H9 (cell line): ENCODE measurements at regions not wholly inside any gene's neighbourhood (a gene's known extent, or its start where the extent isn't known, plus 50 kb on each side); places are given as distances from the start of the nearest gene placed in this dataset.

ENCODE experiments used
- DNase-seq: peaks from one replicate; pipeline ENCODE4 v3.0.0-alpha.2; 2017
- H2AFZ ChIP-seq: one replicate; pipeline ENCODE4 v1.6.1; 2013; ENCODE audit warnings: mild to moderate bottlenecking, low read length, control low read depth, moderate library complexity
- H2AK5ac ChIP-seq: 2 replicates; pipeline ENCODE4 v1.6.1; 2013; ENCODE audit warnings: low read length, control low read depth, mixed read lengths; ENCODE audit not compliant: insufficient read length
- H2BK120ac ChIP-seq: one replicate; pipeline ENCODE4 v1.6.1; 2013; ENCODE audit warnings: low read depth, mild to moderate bottlenecking, low read length, control low read depth, inconsistent platforms; ENCODE audit not compliant: poor library complexity, severe bottlenecking
- H2BK12ac ChIP-seq: 2 replicates; pipeline ENCODE4 v1.6.1; 2013; ENCODE audit warnings: low read length, control low read depth, mixed read lengths, low read depth; ENCODE audit not compliant: insufficient read length
- H2BK15ac ChIP-seq: 2 replicates; pipeline ENCODE4 v1.6.1; 2013; ENCODE audit warnings: low read depth, low read length, control low read depth
- H2BK20ac ChIP-seq: one replicate; pipeline ENCODE4 v1.6.1; 2013; ENCODE audit warnings: low read depth, mild to moderate bottlenecking, low read length, control low read depth, inconsistent platforms; ENCODE audit not compliant: poor library complexity, severe bottlenecking
- H2BK5ac ChIP-seq: 2 replicates; pipeline ENCODE4 v1.6.1; 2013; ENCODE audit warnings: low read length, control low read depth, mixed read lengths; ENCODE audit not compliant: insufficient read length
- H3K14ac ChIP-seq: 2 replicates; pipeline ENCODE4 v1.6.1; 2013; ENCODE audit warnings: low read length, control low read depth; ENCODE audit not compliant: insufficient read depth
- H3K18ac ChIP-seq: 2 replicates; pipeline ENCODE4 v1.6.1; 2013; ENCODE audit warnings: low read depth, mild to moderate bottlenecking, mixed read lengths, low read length, control low read depth; ENCODE audit not compliant: insufficient read length
- H3K23ac ChIP-seq: 2 replicates; pipeline ENCODE4 v1.6.1; 2013; ENCODE audit warnings: low read length, control low read depth, mixed read lengths, low read depth; ENCODE audit not compliant: insufficient read length
- H3K23me2 ChIP-seq: 2 replicates; pipeline ENCODE4 v1.6.1; 2013; ENCODE audit warnings: low read depth, mild to moderate bottlenecking, mixed read lengths, low read length, control low read depth; ENCODE audit not compliant: insufficient read length, poor library complexity, severe bottlenecking
- H3K27ac ChIP-seq: 2 replicates; pipeline ENCODE4 v1.5.1; 2013; ENCODE audit warnings: low read length, control low read depth, mixed read lengths, low read depth; ENCODE audit not compliant: insufficient read length
- H3K27me3 ChIP-seq: 2 replicates; pipeline ENCODE4 v1.6.1; 2013; ENCODE audit warnings: low read length, control low read depth, inconsistent platforms; ENCODE audit not compliant: insufficient read depth
- H3K4ac ChIP-seq: 2 replicates; pipeline ENCODE4 v1.6.1; 2013; ENCODE audit warnings: low read depth, mild to moderate bottlenecking, control low read depth, inconsistent platforms, low read length, moderate library complexity
- H3K4me1 ChIP-seq: 2 replicates; pipeline ENCODE4 v1.6.1; 2013; ENCODE audit warnings: low read length, control low read depth, inconsistent platforms; ENCODE audit not compliant: insufficient read depth
- H3K4me2 ChIP-seq: 2 replicates; pipeline ENCODE4 v1.6.1; 2013; ENCODE audit warnings: low read length, control low read depth, mixed read lengths; ENCODE audit not compliant: insufficient read length, insufficient read depth
- H3K56ac ChIP-seq: 2 replicates; pipeline ENCODE4 v1.6.1; 2013; ENCODE audit warnings: low read depth, mild to moderate bottlenecking, mixed read lengths, low read length, control low read depth; ENCODE audit not compliant: insufficient read length
- H3K79me1 ChIP-seq: 2 replicates; pipeline ENCODE4 v1.6.1; 2013; ENCODE audit warnings: low read depth, mild to moderate bottlenecking, moderate library complexity, low read length, control low read depth, inconsistent platforms; ENCODE audit not compliant: insufficient read depth, poor library complexity, severe bottlenecking
- H3K79me2 ChIP-seq: 2 replicates; pipeline ENCODE4 v1.6.1; 2013; ENCODE audit warnings: low read length, control low read depth, inconsistent platforms; ENCODE audit not compliant: insufficient read depth
- H3K9ac ChIP-seq: 2 replicates; pipeline ENCODE4 v1.6.1; 2013; ENCODE audit warnings: low read length, control low read depth, mixed read lengths; ENCODE audit not compliant: insufficient read length; ENCODE audit errors: extremely low read depth
- H3K9me3 ChIP-seq: one replicate; pipeline ENCODE4 v1.6.1; 2013; ENCODE audit warnings: low read depth, low read length, inconsistent platforms; ENCODE audit not compliant: control insufficient read depth
- H3T11ph ChIP-seq: one replicate; pipeline ENCODE4 v1.6.1; 2013; ENCODE audit warnings: mild to moderate bottlenecking, low read length, control low read depth, inconsistent platforms
- H4K20me1 ChIP-seq: one replicate; pipeline ENCODE4 v1.6.1; 2013; ENCODE audit not compliant: control insufficient read depth, insufficient read length, insufficient read depth
- H4K5ac ChIP-seq: 2 replicates; pipeline ENCODE4 v1.6.1; 2013; ENCODE audit warnings: low read depth, mild to moderate bottlenecking, mixed read lengths, low read length, control low read depth; ENCODE audit not compliant: insufficient read length
- H4K8ac ChIP-seq: replicated peaks from 2 replicates; pipeline ENCODE4 v1.6.1; 2013; ENCODE audit warnings: low read length, control low read depth, mixed read lengths, low read depth; ENCODE audit not compliant: insufficient read length
- H4K91ac ChIP-seq: 2 replicates; pipeline ENCODE4 v1.6.1; 2013; ENCODE audit warnings: low read depth, mild to moderate bottlenecking, moderate library complexity, mixed read lengths, low read length, control low read depth; ENCODE audit not compliant: insufficient read length
- H3K27ac Mint-ChIP-seq, 3 experiments: 2 replicates in 2 of 3; 3 replicates in 1 of 3; pipeline ENCODE4 v1.8.0; 2020 to 2021; ENCODE audit warnings: mixed read lengths in 3 of 3, mild to moderate bottlenecking in 1 of 3, moderate library complexity in 1 of 3
- H3K27me3 Mint-ChIP-seq: 2 replicates; pipeline ENCODE4 v1.8.0; 2021; ENCODE audit warnings: low read depth, mild to moderate bottlenecking, moderate library complexity, mixed read lengths
- H3K36me3 Mint-ChIP-seq, 3 experiments: 2 replicates in 2 of 3; 3 replicates in 1 of 3; pipeline ENCODE4 v1.8.0; 2020 to 2021; ENCODE audit warnings: low read depth in 3 of 3, mixed read lengths in 3 of 3; ENCODE audit not compliant: insufficient read depth in 1 of 3
- H3K4me1 Mint-ChIP-seq, 2 experiments: 2 replicates each; pipeline ENCODE4 v1.8.0; 2020; ENCODE audit warnings: mixed read lengths in 2 of 2
- H3K4me3 Mint-ChIP-seq, 2 experiments: 2 replicates in 1 of 2; 3 replicates in 1 of 2; pipeline ENCODE4 v1.8.0; 2020 to 2021; ENCODE audit warnings: mild to moderate bottlenecking in 2 of 2, mixed read lengths in 2 of 2, moderate library complexity in 1 of 2
- H3K9me3 Mint-ChIP-seq, 2 experiments: 2 replicates in 1 of 2; 3 replicates in 1 of 2; pipeline ENCODE4 v1.8.0; 2020; ENCODE audit warnings: mild to moderate bottlenecking in 2 of 2, mixed read lengths in 2 of 2, moderate library complexity in 1 of 2
- CTCF ChIP-seq: fragments of 200-600 bp; sonication (generic); conservative IDR thresholded peaks from 3 replicates; pipeline ENCODE4 v1.8.0; 2021; ENCODE audit warnings: antibody characterized with exemption, mild to moderate bottlenecking

- Histone ChIP-seq H3K79me2 (no peaks in the 10 kb centered on the region), H2BK12ac (no peak overlapping the region), H3K18ac (no peak overlapping the region), H4K20me1 (no peaks in the 10 kb centered on the region), H4K5ac (no peak overlapping the region), H3K4ac (no peak overlapping the region), H2AFZ (no peak overlapping the region), H3K9ac (no peak overlapping the region), H3K14ac (no peak overlapping the region), H3K23ac (no peak overlapping the region), H3K27ac (no peak overlapping the region), H3K4me1 (no peaks in the 10 kb centered on the region), H2BK120ac (no peak overlapping the region), H2BK15ac (no peak overlapping the region), H3K23me2 (no peaks in the 10 kb centered on the region), H2BK5ac (no peak overlapping the region), H2BK20ac (no peak overlapping the region), H3K56ac (no peak overlapping the region), H3T11ph (no peak overlapping the region), H2AK5ac (no peak overlapping the region), H3K9me3 (no peaks in the 10 kb centered on the region), H4K8ac (no peak overlapping the region), H4K91ac (no peak overlapping the region), H3K27me3 (no peaks in the 10 kb centered on the region), H3K79me1 (no peaks in the 10 kb centered on the region), H3K4me2 (no peak overlapping the region)
- DNase-seq, result no peak
- Mint-ChIP-seq H3K36me3 (no peaks in the 10 kb centered on the region), H3K4me1 (no peaks in the 10 kb centered on the region), H3K27ac (no peak overlapping the region), H3K27me3 (no peaks in the 10 kb centered on the region), H3K9me3 (no peaks in the 10 kb centered on the region), H3K4me3 (no peak overlapping the region)
- TF ChIP-seq CTCF, result no peak
Measured at GRCh38 chr5:158524070-158524469, 575.6 kb downstream of the EBF1 start.
